ENCODE measurements at regions not wholly inside any gene's neighbourhood (a gene's known extent, or its start where the extent isn't known, plus 50 kb on each side); places are given as distances from the start of the nearest gene placed in this dataset.

DNA sequence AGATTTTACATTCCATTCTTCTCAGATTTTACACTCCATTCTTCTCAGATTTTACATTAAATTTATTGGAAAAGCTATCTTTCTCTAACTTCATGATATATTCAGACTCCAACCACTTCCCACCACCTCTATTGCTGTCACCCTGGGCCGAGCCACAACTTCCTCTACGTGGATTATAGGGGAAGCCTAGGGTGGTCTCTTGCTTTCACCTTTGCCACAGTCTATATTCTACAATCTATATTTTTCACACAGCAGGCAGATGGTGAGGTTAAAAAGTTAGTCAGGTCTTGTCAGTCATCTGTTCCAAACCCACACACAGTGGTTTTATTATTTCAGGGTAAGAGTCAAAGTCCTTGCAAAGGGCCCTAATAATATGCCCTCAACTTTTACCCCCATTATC, 370.8 kb upstream of the SUCLG2 start:
- no peak for TF ChIP-seq RAD21 (IDR thresholded peaks at IDR 0.05; ENCODE audit: low read length)
- TF ChIP-seq, protein P1, sequence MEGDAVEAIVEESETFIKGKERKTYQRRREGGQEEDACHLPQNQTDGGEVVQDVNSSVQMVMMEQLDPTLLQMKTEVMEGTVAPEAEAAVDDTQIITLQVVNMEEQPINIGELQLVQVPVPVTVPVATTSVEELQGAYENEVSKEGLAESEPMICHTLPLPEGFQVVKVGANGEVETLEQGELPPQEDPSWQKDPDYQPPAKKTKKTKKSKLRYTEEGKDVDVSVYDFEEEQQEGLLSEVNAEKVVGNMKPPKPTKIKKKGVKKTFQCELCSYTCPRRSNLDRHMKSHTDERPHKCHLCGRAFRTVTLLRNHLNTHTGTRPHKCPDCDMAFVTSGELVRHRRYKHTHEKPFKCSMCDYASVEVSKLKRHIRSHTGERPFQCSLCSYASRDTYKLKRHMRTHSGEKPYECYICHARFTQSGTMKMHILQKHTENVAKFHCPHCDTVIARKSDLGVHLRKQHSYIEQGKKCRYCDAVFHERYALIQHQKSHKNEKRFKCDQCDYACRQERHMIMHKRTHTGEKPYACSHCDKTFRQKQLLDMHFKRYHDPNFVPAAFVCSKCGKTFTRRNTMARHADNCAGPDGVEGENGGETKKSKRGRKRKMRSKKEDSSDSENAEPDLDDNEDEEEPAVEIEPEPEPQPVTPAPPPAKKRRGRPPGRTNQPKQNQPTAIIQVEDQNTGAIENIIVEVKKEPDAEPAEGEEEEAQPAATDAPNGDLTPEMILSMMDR (IDR thresholded peaks at IDR 0.05), result no peak
- TF ChIP-seq RFX5 (IDR thresholded peaks at IDR 0.05; ENCODE audit: low read length), result no peak
- TF ChIP-seq POLR2AphosphoS5 (IDR thresholded peaks at IDR 0.05; ENCODE audit: low read depth, low read length), result no peak
- TF ChIP-seq, protein P2, sequence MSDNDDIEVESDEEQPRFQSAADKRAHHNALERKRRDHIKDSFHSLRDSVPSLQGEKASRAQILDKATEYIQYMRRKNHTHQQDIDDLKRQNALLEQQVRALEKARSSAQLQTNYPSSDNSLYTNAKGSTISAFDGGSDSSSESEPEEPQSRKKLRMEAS (IDR thresholded peaks at IDR 0.05; ENCODE audit: low read depth), result no peak
- TF ChIP-seq, protein P3, sequence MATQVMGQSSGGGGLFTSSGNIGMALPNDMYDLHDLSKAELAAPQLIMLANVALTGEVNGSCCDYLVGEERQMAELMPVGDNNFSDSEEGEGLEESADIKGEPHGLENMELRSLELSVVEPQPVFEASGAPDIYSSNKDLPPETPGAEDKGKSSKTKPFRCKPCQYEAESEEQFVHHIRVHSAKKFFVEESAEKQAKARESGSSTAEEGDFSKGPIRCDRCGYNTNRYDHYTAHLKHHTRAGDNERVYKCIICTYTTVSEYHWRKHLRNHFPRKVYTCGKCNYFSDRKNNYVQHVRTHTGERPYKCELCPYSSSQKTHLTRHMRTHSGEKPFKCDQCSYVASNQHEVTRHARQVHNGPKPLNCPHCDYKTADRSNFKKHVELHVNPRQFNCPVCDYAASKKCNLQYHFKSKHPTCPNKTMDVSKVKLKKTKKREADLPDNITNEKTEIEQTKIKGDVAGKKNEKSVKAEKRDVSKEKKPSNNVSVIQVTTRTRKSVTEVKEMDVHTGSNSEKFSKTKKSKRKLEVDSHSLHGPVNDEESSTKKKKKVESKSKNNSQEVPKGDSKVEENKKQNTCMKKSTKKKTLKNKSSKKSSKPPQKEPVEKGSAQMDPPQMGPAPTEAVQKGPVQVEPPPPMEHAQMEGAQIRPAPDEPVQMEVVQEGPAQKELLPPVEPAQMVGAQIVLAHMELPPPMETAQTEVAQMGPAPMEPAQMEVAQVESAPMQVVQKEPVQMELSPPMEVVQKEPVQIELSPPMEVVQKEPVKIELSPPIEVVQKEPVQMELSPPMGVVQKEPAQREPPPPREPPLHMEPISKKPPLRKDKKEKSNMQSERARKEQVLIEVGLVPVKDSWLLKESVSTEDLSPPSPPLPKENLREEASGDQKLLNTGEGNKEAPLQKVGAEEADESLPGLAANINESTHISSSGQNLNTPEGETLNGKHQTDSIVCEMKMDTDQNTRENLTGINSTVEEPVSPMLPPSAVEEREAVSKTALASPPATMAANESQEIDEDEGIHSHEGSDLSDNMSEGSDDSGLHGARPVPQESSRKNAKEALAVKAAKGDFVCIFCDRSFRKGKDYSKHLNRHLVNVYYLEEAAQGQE (IDR thresholded peaks at IDR 0.05; ENCODE audit: low read depth, low read length), result no peak
- no peak for TF ChIP-seq EP300 (IDR thresholded peaks at IDR 0.05; ENCODE audit: borderline replicate concordance in 1 of 2, low read depth in 1 of 2, low read length in 1 of 2)
- no peak for TF ChIP-seq RCOR1 (IDR thresholded peaks at IDR 0.05; ENCODE audit: low read length)
- no peak for TF ChIP-seq JUND (IDR thresholded peaks at IDR 0.05)
- TF ChIP-seq YY1 (IDR thresholded peaks at IDR 0.05; ENCODE audit: low read depth), result no peak
- TF ChIP-seq, protein P4, sequence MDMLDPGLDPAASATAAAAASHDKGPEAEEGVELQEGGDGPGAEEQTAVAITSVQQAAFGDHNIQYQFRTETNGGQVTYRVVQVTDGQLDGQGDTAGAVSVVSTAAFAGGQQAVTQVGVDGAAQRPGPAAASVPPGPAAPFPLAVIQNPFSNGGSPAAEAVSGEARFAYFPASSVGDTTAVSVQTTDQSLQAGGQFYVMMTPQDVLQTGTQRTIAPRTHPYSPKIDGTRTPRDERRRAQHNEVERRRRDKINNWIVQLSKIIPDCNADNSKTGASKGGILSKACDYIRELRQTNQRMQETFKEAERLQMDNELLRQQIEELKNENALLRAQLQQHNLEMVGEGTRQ (IDR thresholded peaks at IDR 0.05; ENCODE audit: borderline replicate concordance, low read depth, low read length), result no peak
- no peak for TF ChIP-seq GABPA (IDR thresholded peaks at IDR 0.05; ENCODE audit: low read depth)
- TF ChIP-seq ELF1 (IDR thresholded peaks at IDR 0.05), result no peak
- TF ChIP-seq FOXM1 (IDR thresholded peaks at IDR 0.05; ENCODE audit: low read depth), result no peak
